ENCODE measurements at regions not wholly inside any gene's neighbourhood (a gene's known extent, or its start where the extent isn't known, plus 50 kb on each side); places are given as distances from the start of the nearest gene placed in this dataset.

DNA sequence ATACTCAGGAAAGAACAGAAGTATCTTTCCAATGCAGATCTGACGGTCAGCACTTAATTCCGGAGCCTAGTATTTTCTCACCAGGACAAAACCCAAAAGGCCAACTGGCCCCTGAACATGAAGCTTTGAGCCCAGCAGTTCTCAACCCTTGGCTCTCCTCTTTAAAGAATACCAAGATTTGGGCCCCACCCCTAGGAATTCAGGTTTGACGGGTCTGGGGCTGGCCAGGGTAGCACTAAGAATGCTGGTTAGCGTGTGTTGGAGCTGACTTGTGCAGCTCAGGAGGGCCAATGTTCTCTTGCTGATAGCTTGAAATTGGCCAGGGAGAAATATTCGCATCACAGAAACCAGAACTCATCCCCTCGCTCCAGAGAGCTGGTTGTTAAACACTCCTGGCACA is 88.3 kb upstream of the PTCH1 start:
- TF ChIP-seq, protein P1, sequence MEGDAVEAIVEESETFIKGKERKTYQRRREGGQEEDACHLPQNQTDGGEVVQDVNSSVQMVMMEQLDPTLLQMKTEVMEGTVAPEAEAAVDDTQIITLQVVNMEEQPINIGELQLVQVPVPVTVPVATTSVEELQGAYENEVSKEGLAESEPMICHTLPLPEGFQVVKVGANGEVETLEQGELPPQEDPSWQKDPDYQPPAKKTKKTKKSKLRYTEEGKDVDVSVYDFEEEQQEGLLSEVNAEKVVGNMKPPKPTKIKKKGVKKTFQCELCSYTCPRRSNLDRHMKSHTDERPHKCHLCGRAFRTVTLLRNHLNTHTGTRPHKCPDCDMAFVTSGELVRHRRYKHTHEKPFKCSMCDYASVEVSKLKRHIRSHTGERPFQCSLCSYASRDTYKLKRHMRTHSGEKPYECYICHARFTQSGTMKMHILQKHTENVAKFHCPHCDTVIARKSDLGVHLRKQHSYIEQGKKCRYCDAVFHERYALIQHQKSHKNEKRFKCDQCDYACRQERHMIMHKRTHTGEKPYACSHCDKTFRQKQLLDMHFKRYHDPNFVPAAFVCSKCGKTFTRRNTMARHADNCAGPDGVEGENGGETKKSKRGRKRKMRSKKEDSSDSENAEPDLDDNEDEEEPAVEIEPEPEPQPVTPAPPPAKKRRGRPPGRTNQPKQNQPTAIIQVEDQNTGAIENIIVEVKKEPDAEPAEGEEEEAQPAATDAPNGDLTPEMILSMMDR (IDR thresholded peaks at IDR 0.05): no peak
- no peak for TF ChIP-seq POLR2A (IDR thresholded peaks at IDR 0.05)
